Astrocyte of the spinal cord (primary cell): ENCODE measurements at regions not wholly inside any gene's neighbourhood (a gene's known extent, or its start where the extent isn't known, plus 50 kb on each side); places are given as distances from the start of the nearest gene placed in this dataset.

Experiments used
- DNase-seq: peaks from one replicate; pipeline ENCODE4 v3.0.0; 2011; ENCODE audit warnings: low read depth, low spot score
- H3K4me3 ChIP-seq: 2 replicates; pipeline ENCODE4 v1.5.1; 2011; ENCODE audit warnings: low read depth, mild to moderate bottlenecking, low read length, moderate library complexity
- CTCF ChIP-seq: IDR thresholded peaks from 2 replicates; pipeline ENCODE4 v1.5.1; 2012; ENCODE audit warnings: low read depth, mild to moderate bottlenecking, low read length, inconsistent platforms
- in situ Hi-C: cut with HindIII; loops from 2 replicates; pipeline ENCODE4 v1.10.0; 2017; ENCODE audit warnings: low sequenced_read_pairs

- in situ Hi-C loops: no loop called here
- DNase-seq: no peak
- TF ChIP-seq CTCF: no peak
- H3K4me3 ChIP-seq: no peak overlapping the region
Observed at GRCh38 chr5:139740992-139741672, 54.5 kb upstream of the PSD2 start.

- no peak for DNase-seq
- in situ Hi-C loops: no loop called here
- H3K4me3 ChIP-seq: no peak overlapping the region
- no peak for TF ChIP-seq CTCF
Observed at GRCh38 chr5:139741823-139742172, 53.8 kb upstream of the PSD2 start.

- no peak for TF ChIP-seq CTCF
- no peak overlapping the region for H3K4me3 ChIP-seq
- in situ Hi-C loops: no loop called here
- DNase-seq: no peak
Observed at GRCh38 chr5:139742173-139742903, 53.3 kb upstream of the PSD2 start.

GRCh38 chr5:139743001-139743771, 52.4 kb upstream of the PSD2 start:
- no peak for DNase-seq
- in situ Hi-C loops: no loop called here

GRCh38 chr5:139743804-139744203, 51.8 kb upstream of the PSD2 start:
- in situ Hi-C loops: no loop called here
- H3K4me3 ChIP-seq: no peak overlapping the region
- no peak for DNase-seq
- TF ChIP-seq CTCF: no peak

More at GRCh38 chr5:139743001-139743771, 52.4 kb upstream of the PSD2 start:
- TF ChIP-seq CTCF: no peak
- no peak overlapping the region for H3K4me3 ChIP-seq

GRCh38 chr5:139744471-139745131, 51.0 kb upstream of the PSD2 start:
- in situ Hi-C loops: no loop called here
- no peak for DNase-seq
- no peak for TF ChIP-seq CTCF
- H3K4me3 ChIP-seq: no peak overlapping the region
